Sigmoid colon (tissue), 3 donors: ENCODE measurements at regions not wholly inside any gene's neighbourhood (a gene's known extent, or its start where the extent isn't known, plus 50 kb on each side); places are given as distances from the start of the nearest gene placed in this dataset.

ENCODE experiments used
- POLR2A ChIP-seq, 2 donors: fragments of 450-650 bp; IDR thresholded peaks; one replicate each; pipeline ENCODE4 v1.6.1; 2016; ENCODE audit warnings: antibody characterized with exemption in 2 of 2, mild to moderate bottlenecking in 2 of 2, moderate library complexity in 2 of 2
- TF ChIP-seq, protein P1 (sequence below), 4 experiments: fragments of 450-650 bp in 3 of 4; fragments of 200-600 bp in 1 of 4; IDR thresholded peaks; one replicate each; pipeline ENCODE4 v1.5.1; 2016 to 2019; ENCODE audit warnings: antibody characterized with exemption in 4 of 4, mild to moderate bottlenecking in 3 of 4, moderate library complexity in 2 of 4

DNA sequence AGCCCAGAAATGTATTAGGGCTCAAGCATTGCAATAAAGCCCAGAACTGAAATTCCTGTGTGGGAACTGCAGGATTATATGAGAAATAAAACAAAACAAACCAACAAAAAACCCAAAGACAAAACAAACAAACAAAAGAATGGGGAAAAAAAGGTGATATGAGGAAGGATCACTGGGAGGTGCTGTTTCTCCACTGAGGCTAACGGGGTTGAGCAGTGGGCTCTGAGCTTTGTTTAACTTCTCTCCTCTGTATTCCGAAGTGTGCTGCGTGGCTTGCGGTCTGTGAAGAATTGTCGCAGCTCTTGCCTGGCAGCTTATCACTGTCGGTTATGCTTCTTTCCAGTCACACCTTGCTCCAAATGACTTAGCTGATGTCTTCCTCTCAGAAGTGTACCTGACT lies 106.3 kb downstream of the TENT4A start:
- TF ChIP-seq, protein P1, sequence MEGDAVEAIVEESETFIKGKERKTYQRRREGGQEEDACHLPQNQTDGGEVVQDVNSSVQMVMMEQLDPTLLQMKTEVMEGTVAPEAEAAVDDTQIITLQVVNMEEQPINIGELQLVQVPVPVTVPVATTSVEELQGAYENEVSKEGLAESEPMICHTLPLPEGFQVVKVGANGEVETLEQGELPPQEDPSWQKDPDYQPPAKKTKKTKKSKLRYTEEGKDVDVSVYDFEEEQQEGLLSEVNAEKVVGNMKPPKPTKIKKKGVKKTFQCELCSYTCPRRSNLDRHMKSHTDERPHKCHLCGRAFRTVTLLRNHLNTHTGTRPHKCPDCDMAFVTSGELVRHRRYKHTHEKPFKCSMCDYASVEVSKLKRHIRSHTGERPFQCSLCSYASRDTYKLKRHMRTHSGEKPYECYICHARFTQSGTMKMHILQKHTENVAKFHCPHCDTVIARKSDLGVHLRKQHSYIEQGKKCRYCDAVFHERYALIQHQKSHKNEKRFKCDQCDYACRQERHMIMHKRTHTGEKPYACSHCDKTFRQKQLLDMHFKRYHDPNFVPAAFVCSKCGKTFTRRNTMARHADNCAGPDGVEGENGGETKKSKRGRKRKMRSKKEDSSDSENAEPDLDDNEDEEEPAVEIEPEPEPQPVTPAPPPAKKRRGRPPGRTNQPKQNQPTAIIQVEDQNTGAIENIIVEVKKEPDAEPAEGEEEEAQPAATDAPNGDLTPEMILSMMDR (IDR thresholded peaks at IDR 0.05), result no peak
- no peak for TF ChIP-seq POLR2A (IDR thresholded peaks at IDR 0.05)
